ENCODE measurements at regions not wholly inside any gene's neighbourhood (a gene's known extent, or its start where the extent isn't known, plus 50 kb on each side); places are given as distances from the start of the nearest gene placed in this dataset.
"Not testable (repeated sequence)": the region's sequence is repeated elsewhere in the genome, so short reads cannot be mapped to it uniquely, and the experiment has no call there.

DNA sequence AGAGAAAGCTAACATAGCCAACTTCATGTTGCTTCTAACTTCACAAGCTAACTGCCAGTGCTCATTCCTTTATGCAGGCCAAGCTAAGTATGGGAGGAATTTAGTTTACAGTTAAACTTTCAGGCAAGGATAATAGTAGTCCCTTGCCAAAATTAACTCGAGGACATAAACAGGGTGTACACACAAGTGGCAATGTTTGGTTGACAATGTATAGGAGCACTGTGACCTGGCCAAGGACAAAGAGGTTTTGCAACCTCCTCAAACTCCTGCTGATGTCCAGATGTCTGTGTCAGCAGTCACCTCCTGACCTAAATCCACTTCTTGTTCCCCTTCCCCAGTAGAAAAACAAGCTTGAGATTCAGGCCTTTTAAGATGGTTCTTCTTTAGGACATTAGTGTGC is 494.6 kb upstream of the KLF6 start:
- Histone ChIP-seq H3K4me3 (ENCODE audit: low read length) (no peak overlapping the region), H3K4me2 (ENCODE audit: low read length) (peak overlapping the region; percentile 17), H3K9me3 (replicated peaks; ENCODE audit: low read length) (no peaks in the 10 kb centered on the region), H3K4me1 (ENCODE audit: control insufficient read depth, insufficient read depth, low read length) (peaks cover 52% of the 10 kb centered on the region), H3K9ac (ENCODE audit: low read depth, low read length) (peak overlapping the region; percentile 56), H3K27me3 (ENCODE audit: control insufficient read depth, insufficient read depth, low read length) (no peaks in the 10 kb centered on the region), H3K36me3 (ENCODE audit: insufficient read depth, low read length) (no peaks in the 10 kb centered on the region)

DNA sequence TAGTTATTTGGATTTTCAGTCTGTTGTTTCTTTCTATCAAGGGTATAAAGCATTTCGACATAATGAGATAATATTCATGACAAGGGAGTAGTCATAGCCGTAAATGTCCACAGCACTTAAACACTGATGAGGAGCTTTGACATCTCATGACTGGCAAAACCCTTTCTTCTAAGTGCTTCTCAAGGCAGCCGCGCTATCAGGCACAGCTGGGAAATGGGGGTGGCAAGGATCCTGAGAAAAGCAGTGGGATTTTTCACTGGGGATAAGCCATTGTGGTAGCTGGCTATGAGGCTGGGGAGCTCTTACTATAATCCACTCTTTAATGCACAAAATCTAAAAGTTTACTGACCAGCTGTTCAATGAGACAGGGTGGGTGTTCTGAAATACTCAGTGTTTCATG is 493.2 kb upstream of the KLF6 start:
- Histone ChIP-seq H3K9ac (ENCODE audit: low read depth, low read length) (no peak overlapping the region), H3K27me3 (ENCODE audit: control insufficient read depth, insufficient read depth, low read length) (no peaks in the 10 kb centered on the region), H3K9me3 (replicated peaks; ENCODE audit: low read length) (no peaks in the 10 kb centered on the region), H3K4me3 (ENCODE audit: low read length) (no peak overlapping the region), H3K36me3 (ENCODE audit: insufficient read depth, low read length) (no peaks in the 10 kb centered on the region), H3K4me2 (ENCODE audit: low read length) (no peak overlapping the region), H3K4me1 (ENCODE audit: control insufficient read depth, insufficient read depth, low read length) (peaks cover 37% of the 10 kb centered on the region)

DNA sequence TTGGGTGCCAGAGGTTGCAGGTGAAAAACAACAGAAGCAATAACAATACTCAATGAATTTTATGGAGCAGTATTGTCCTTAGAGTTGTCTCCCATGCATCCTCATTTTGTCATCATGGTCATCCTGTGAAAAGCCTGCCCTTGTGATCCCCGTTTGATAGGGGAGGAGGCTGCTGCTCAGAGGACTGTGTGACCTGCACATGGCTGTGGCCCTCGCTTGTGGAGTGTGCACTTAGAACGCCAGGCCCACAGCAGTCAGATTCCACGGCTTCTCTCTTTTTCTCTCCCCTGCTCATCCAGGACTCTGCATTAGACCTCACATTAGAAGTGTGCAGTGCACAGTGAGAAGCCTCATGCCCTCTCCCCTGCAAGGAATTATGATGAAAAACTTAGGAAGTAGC is 491.1 kb upstream of the KLF6 start:
- Histone ChIP-seq H3K36me3 (ENCODE audit: insufficient read depth, low read length) (no peaks in the 10 kb centered on the region), H3K4me2 (ENCODE audit: low read length) (no peak overlapping the region), H3K9ac (ENCODE audit: low read depth, low read length) (no peak overlapping the region)

DNA sequence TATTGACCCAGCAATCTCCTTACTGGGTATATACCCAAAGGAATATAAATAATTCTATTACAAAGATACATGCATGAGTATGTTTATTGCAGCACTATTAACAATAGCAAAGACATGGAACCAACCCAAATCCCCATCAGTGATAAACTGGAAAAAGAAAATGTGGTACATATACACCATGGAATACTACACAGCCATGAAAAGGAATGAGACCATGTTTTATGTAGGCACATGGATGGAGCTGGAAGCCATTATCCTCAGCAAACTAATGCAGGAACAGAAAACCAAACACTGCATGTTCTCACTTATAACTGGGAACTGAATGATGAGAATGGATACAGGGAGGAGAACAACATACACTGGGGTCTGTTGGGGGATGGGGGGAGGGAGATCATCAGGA is 489.7 kb upstream of the KLF6 start:
- H3K4me2 ChIP-seq (ENCODE audit: low read length); H3K9me3 ChIP-seq (replicated peaks; ENCODE audit: low read length); H3K36me3 ChIP-seq (ENCODE audit: insufficient read depth, low read length); H3K4me3 ChIP-seq (ENCODE audit: low read length); H3K9ac ChIP-seq (ENCODE audit: low read depth, low read length); H3K27me3 ChIP-seq (ENCODE audit: control insufficient read depth, insufficient read depth, low read length): not testable (repeated sequence)
- H3K4me1 ChIP-seq (ENCODE audit: control insufficient read depth, insufficient read depth, low read length), result peaks cover 23% of the 10 kb centered on the region

More for the DNA sequence above, 491.1 kb upstream of the KLF6 start:
- no peaks in the 10 kb centered on the region for H3K9me3 ChIP-seq (replicated peaks; ENCODE audit: low read length)
- H3K27me3 ChIP-seq (ENCODE audit: control insufficient read depth, insufficient read depth, low read length), result no peaks in the 10 kb centered on the region
- H3K4me3 ChIP-seq (ENCODE audit: low read length), result no peak overlapping the region
- peaks cover 28% of the 10 kb centered on the region for H3K4me1 ChIP-seq (ENCODE audit: control insufficient read depth, insufficient read depth, low read length)

DNA sequence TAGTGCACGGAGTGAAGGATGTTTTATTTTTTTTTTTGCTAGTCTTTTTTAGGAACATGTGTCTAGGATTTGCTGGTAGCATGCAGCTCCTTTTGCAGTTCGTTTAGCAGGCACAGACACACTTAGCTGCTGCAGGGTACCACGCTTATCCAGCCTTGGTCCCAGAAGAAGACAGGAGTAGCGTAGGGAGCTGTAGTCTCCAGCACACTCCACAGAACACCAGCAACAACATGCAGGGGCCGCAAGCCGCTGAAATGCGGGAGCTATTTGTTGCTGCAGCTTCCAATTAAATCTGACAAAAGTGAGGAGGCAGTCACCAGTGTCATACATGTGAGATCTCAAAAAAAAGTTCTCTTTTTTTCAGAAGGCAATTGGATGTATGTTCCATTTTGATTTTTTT is 486.2 kb upstream of the KLF6 start:
- H3K36me3 ChIP-seq (ENCODE audit: insufficient read depth, low read length), result no peaks in the 10 kb centered on the region
- no peaks in the 10 kb centered on the region for H3K27me3 ChIP-seq (ENCODE audit: control insufficient read depth, insufficient read depth, low read length)
- no peak overlapping the region for H3K9ac ChIP-seq (ENCODE audit: low read depth, low read length)
- no peak overlapping the region for H3K4me2 ChIP-seq (ENCODE audit: low read length)
- H3K4me3 ChIP-seq (ENCODE audit: low read length), result no peak overlapping the region
- H3K9me3 ChIP-seq (replicated peaks; ENCODE audit: low read length), result no peaks in the 10 kb centered on the region
- H3K4me1 ChIP-seq (ENCODE audit: control insufficient read depth, insufficient read depth, low read length), result peaks cover 22% of the 10 kb centered on the region

DNA sequence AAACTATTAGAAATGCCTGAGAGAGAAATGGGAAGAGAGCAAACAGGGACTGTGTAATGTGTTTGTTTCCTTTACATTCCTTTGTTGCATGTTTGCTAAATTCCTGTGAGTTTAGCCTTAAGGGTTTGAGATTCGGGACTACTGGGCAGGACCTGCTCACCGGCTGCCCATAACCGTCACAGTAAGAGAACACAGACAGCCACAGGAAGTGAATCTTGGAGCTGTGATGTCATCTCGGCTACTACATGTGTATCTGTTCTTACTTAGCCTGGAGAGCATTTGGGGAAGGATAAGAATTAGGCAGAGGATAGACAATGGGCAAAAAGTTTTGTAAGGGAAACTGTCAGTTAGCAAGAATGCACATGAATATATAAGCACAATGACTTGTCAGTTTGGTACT is 485.1 kb upstream of the KLF6 start:
- Histone ChIP-seq H3K9ac (ENCODE audit: low read depth, low read length) (peak overlapping the region; percentile 36), H3K27me3 (ENCODE audit: control insufficient read depth, insufficient read depth, low read length) (no peaks in the 10 kb centered on the region), H3K4me2 (ENCODE audit: low read length) (no peak overlapping the region), H3K4me3 (ENCODE audit: low read length) (no peak overlapping the region), H3K36me3 (ENCODE audit: insufficient read depth, low read length) (no peaks in the 10 kb centered on the region), H3K9me3 (replicated peaks; ENCODE audit: low read length) (no peaks in the 10 kb centered on the region), H3K4me1 (ENCODE audit: control insufficient read depth, insufficient read depth, low read length) (peaks cover 28% of the 10 kb centered on the region)

DNA sequence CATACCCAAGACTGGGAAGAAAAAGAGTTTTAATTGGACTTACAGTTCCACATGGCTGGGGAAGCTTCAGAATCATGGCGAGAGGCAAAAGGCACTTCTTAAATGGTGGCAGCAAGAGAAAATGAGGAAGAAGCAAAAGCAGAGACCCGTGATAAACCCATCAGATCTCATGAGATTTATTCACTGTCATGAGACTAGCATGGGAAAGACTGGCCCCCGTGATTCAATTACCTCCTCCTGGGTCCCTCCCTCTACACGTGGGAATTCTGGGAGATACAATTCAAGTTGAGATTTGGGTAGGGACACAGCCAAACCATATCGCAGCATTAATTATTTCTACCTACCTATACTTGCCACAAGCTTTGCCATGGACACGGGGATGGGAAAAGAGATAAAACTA is 483.5 kb upstream of the KLF6 start:
- H3K36me3 ChIP-seq (ENCODE audit: insufficient read depth, low read length); H3K4me2 ChIP-seq (ENCODE audit: low read length); H3K9ac ChIP-seq (ENCODE audit: low read depth, low read length); H3K4me3 ChIP-seq (ENCODE audit: low read length); H3K27me3 ChIP-seq (ENCODE audit: control insufficient read depth, insufficient read depth, low read length); H3K9me3 ChIP-seq (replicated peaks; ENCODE audit: low read length): not testable (repeated sequence)
- peaks cover 28% of the 10 kb centered on the region for H3K4me1 ChIP-seq (ENCODE audit: control insufficient read depth, insufficient read depth, low read length)

DNA sequence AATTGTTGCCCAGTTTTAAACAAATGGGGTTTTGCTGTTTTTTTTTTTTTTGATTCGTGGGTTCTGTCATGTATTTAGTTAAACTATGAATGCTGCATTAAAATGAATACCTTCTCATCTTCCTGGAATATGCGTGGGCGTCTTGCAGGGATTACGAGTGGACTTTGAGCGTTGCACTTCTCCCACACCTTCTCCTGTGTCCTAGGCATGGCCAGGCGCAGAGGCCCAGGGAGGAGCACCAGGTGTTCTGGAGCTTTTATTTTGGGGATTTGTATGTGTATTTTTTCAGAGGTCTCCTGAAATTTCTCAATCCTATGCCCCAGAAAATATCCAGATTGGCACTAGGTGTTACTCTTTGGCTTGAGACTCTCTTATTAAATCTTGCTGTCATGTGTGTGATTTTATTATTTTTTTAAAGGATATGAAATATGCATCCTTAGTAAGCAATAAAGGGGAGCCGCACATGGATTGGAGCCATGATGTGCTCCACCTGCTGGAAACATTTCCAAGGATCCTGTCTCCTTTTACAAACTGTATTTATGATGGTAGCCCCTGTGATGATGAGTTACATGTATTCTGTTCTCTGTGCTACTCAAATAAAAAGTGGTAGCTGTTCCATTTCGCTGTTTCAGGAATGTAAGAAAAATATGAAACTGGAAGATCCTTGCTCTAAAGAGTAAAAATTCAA is 482.2 kb upstream of the KLF6 start:
- H3K9ac ChIP-seq (ENCODE audit: low read depth, low read length), result no peak overlapping the region
- no peaks in the 10 kb centered on the region for H3K36me3 ChIP-seq (ENCODE audit: insufficient read depth, low read length)
- no peak overlapping the region for H3K4me2 ChIP-seq (ENCODE audit: low read length)

DNA sequence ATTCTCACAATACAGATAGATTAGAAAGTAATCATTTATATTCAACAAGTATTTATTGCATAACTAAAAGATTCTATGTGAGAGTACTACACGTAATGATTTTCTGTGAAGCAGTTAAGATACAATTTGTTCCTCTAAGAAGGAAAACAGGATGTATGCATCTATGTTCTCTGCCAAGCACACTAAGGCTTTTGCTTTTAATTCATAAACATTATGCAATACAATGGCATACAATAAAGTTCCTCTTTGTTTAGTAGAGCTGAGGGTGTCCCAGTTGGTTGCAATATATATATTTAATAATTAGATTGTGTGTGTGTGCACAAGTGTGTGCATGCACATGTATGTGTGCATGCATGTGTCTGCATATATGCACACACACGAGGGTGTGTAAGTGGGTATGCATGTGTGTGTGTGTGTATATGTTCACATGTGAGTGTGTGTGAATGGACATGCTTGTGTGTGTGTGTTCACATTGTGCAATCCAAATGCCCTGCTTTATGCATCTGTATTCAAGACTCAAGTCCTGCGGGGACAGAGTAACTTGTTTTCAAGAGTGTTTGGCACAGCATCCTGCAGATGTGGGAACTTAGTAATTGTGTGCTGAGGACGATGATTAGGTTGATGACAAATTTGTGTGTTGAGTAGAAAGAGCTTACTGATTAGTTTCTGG is 481.5 kb upstream of the KLF6 start:
- H3K4me1 ChIP-seq (ENCODE audit: control insufficient read depth, insufficient read depth, low read length), result peaks cover 28% of the 10 kb centered on the region
- no peaks in the 10 kb centered on the region for H3K9me3 ChIP-seq (replicated peaks; ENCODE audit: low read length)
- no peaks in the 10 kb centered on the region for H3K27me3 ChIP-seq (ENCODE audit: control insufficient read depth, insufficient read depth, low read length)
- peak overlapping the region; percentile 19 for H3K4me2 ChIP-seq (ENCODE audit: low read length)
- H3K36me3 ChIP-seq (ENCODE audit: insufficient read depth, low read length), result no peaks in the 10 kb centered on the region
- no peak overlapping the region for H3K9ac ChIP-seq (ENCODE audit: low read depth, low read length)
- H3K4me3 ChIP-seq (ENCODE audit: low read length), result no peak overlapping the region

More for the DNA sequence above, 482.2 kb upstream of the KLF6 start:
- Histone ChIP-seq H3K4me3 (ENCODE audit: low read length) (no peak overlapping the region), H3K9me3 (replicated peaks; ENCODE audit: low read length) (no peaks in the 10 kb centered on the region), H3K27me3 (ENCODE audit: control insufficient read depth, insufficient read depth, low read length) (no peaks in the 10 kb centered on the region), H3K4me1 (ENCODE audit: control insufficient read depth, insufficient read depth, low read length) (peaks cover 28% of the 10 kb centered on the region)

DNA sequence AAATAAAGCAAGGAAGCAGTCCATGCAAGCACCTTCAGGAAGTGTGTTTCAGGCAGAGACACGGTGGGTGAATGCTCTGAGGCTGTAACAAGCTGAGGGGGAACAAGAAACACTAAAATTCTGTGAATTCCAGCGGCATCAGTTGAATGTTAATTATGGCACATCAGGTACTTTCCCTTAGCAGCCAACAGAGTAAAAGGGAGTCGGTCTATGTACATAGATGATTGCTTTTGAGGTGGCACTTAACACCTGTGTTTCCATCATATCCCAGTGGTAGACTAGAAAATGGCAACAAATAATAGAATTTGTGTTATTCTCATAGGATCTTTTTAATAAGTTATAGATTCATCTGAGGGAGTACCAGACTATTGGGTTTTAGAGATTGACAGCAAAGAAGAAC is 481.0 kb upstream of the KLF6 start:
- peaks cover 28% of the 10 kb centered on the region for H3K4me1 ChIP-seq (ENCODE audit: control insufficient read depth, insufficient read depth, low read length)
- no peak overlapping the region for H3K4me3 ChIP-seq (ENCODE audit: low read length)
- H3K27me3 ChIP-seq (ENCODE audit: control insufficient read depth, insufficient read depth, low read length), result no peaks in the 10 kb centered on the region
- no peaks in the 10 kb centered on the region for H3K36me3 ChIP-seq (ENCODE audit: insufficient read depth, low read length)
- no peaks in the 10 kb centered on the region for H3K9me3 ChIP-seq (replicated peaks; ENCODE audit: low read length)
- H3K9ac ChIP-seq (ENCODE audit: low read depth, low read length), result no peak overlapping the region
- H3K4me2 ChIP-seq (ENCODE audit: low read length), result no peak overlapping the region

DNA sequence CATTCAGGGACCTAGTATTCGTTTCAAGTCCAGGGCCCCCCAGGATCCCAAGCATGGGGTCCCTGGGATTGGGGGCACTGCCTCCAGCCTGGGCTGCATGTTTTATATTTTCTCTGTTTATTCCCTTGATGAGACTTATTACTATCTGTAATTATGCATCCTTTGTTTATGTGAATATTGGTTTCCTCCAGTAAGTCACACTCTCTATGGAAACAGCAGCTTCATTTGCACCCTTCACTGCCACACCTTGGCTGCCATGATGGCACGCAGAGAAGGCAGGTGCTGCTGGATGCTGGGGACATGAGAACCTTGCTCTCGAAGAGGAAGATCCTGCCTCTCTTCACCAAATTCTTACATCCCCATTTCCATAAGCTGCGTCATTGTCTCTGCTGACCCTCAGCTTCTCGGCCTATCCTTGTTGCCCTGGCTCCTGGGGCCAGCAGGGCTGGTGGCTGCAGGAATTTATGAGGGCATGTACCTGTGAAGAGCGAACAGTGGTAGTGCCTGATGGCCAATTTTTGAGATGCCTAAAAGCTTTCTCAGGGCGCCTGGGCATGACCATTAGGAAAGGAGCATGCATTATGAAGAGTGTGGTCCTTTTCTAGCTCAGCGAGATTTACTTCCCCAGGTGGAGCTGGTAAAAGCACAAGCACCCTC is 479.3 kb upstream of the KLF6 start:
- Histone ChIP-seq H3K4me1 (ENCODE audit: control insufficient read depth, insufficient read depth, low read length) (peaks cover 30% of the 10 kb centered on the region), H3K9me3 (replicated peaks; ENCODE audit: low read length) (no peaks in the 10 kb centered on the region), H3K36me3 (ENCODE audit: insufficient read depth, low read length) (no peaks in the 10 kb centered on the region), H3K27me3 (ENCODE audit: control insufficient read depth, insufficient read depth, low read length) (no peaks in the 10 kb centered on the region), H3K4me2 (ENCODE audit: low read length) (no peak overlapping the region), H3K9ac (ENCODE audit: low read depth, low read length) (no peak overlapping the region), H3K4me3 (ENCODE audit: low read length) (no peak overlapping the region)

DNA sequence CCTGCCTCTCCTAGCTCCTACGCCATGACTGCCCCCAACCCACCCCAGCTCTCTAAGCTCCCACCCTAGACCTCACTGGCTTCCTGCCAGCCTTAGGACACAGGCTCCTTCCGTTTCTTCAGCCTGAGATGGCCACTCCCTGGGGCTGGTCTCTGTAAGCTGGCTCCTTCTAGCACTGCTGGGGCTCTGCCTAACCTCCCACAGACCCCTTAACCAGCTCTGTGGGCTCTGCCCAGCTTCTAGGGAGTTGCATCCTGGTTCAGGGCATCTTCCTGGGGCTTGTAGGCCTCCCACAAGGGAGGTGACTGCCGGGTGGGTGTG is 478.6 kb upstream of the KLF6 start:
- H3K9ac ChIP-seq (ENCODE audit: low read depth, low read length), result no peak overlapping the region
- H3K36me3 ChIP-seq (ENCODE audit: insufficient read depth, low read length), result no peaks in the 10 kb centered on the region
- H3K9me3 ChIP-seq (replicated peaks; ENCODE audit: low read length), result no peaks in the 10 kb centered on the region
- H3K4me3 ChIP-seq (ENCODE audit: low read length), result no peak overlapping the region
- peaks cover 30% of the 10 kb centered on the region for H3K4me1 ChIP-seq (ENCODE audit: control insufficient read depth, insufficient read depth, low read length)
- no peak overlapping the region for H3K4me2 ChIP-seq (ENCODE audit: low read length)
- no peaks in the 10 kb centered on the region for H3K27me3 ChIP-seq (ENCODE audit: control insufficient read depth, insufficient read depth, low read length)

All from skeletal muscle satellite cell (primary cell).